KMS-11 (cell line): ENCODE measurements at regions not wholly inside any gene's neighbourhood (a gene's known extent, or its start where the extent isn't known, plus 50 kb on each side); places are given as distances from the start of the nearest gene placed in this dataset.

Experiments used
- H2AFZ ChIP-seq: fragments of 200-600 bp; sonication (generic); 2 replicates; pipeline ENCODE4 v1.6.1; 2016; ENCODE audit warnings: antibody characterized with exemption, mixed run types, low read depth
- H3K27ac ChIP-seq: fragments of 200-600 bp; sonication (generic); 2 replicates; pipeline ENCODE4 v1.6.1; 2016; ENCODE audit warnings: mild to moderate bottlenecking, mixed run types
- H3K27me3 ChIP-seq: fragments of 200-600 bp; sonication (generic); 2 replicates; pipeline ENCODE4 v1.6.1; 2017; ENCODE audit warnings: mild to moderate bottlenecking, low read depth, mixed run types, moderate library complexity; ENCODE audit not compliant: insufficient read depth
- H3K36me3 ChIP-seq: fragments of 200-600 bp; sonication (generic); 2 replicates; pipeline ENCODE4 v1.6.1; 2017; ENCODE audit warnings: mild to moderate bottlenecking, mixed run types; ENCODE audit not compliant: insufficient read depth
- H3K4me1 ChIP-seq: fragments of 200-600 bp; sonication (generic); 2 replicates; pipeline ENCODE4 v1.6.1; 2016; ENCODE audit warnings: mild to moderate bottlenecking, low read depth, mixed run types; ENCODE audit not compliant: poor library complexity, severe bottlenecking
- H3K4me2 ChIP-seq: fragments of 200-600 bp; sonication (generic); 2 replicates; pipeline ENCODE4 v1.7.0; 2016; ENCODE audit warnings: mild to moderate bottlenecking, mixed run types
- H3K4me3 ChIP-seq: fragments of 200-600 bp; sonication (generic); IDR thresholded peaks from 2 replicates; pipeline ENCODE4 v1.6.1; 2017; ENCODE audit warnings: low read depth, low read length, mixed read lengths; ENCODE audit not compliant: insufficient read depth
- H3K79me2 ChIP-seq: fragments of 200-600 bp; sonication (generic); 2 replicates; pipeline ENCODE4 v1.6.1; 2016; ENCODE audit warnings: low read depth, mixed run types; ENCODE audit not compliant: insufficient read depth
- H3K9ac ChIP-seq: fragments of 200-600 bp; sonication (generic); 2 replicates; pipeline ENCODE4 v1.6.1; 2016; ENCODE audit warnings: mild to moderate bottlenecking, mixed run types
- H4K20me1 ChIP-seq: fragments of 200-600 bp; sonication (generic); 2 replicates; pipeline ENCODE4 v1.6.1; 2016; ENCODE audit warnings: mild to moderate bottlenecking, mixed run types; ENCODE audit not compliant: insufficient read depth
- CTCF ChIP-seq: fragments of 200-600 bp; sonication (generic); conservative IDR thresholded peaks from 2 replicates; pipeline ENCODE4 v1.6.1; 2017; ENCODE audit warnings: low read depth, mild to moderate bottlenecking, antibody characterized with exemption, low read length, moderate library complexity, mixed read lengths

GRCh38 chr2:145935016-145935415 is 1415.1 kb upstream of the ZEB2 start:
- no peak overlapping the region for H3K4me3 ChIP-seq
- H3K36me3 ChIP-seq = no peaks in the 10 kb centered on the region
- no peak overlapping the region for H2AFZ ChIP-seq
- no peaks in the 10 kb centered on the region for H4K20me1 ChIP-seq
- no peak overlapping the region for H3K27ac ChIP-seq
- no peak for TF ChIP-seq CTCF
- no peak overlapping the region for H3K9ac ChIP-seq
- H3K79me2 ChIP-seq = no peaks in the 10 kb centered on the region
- no peaks in the 10 kb centered on the region for H3K27me3 ChIP-seq
- no peak overlapping the region for H3K4me2 ChIP-seq
- no peaks in the 10 kb centered on the region for H3K4me1 ChIP-seq

- Histone ChIP-seq H3K4me3 (no peak overlapping the region), H4K20me1 (no peaks in the 10 kb centered on the region), H3K4me1 (no peaks in the 10 kb centered on the region), H2AFZ (no peak overlapping the region), H3K36me3 (no peaks in the 10 kb centered on the region), H3K9ac (no peak overlapping the region), H3K79me2 (no peaks in the 10 kb centered on the region), H3K27me3 (no peaks in the 10 kb centered on the region), H3K4me2 (no peak overlapping the region), H3K27ac (no peak overlapping the region)
- TF ChIP-seq CTCF = no peak
These were observed 1412.0 kb upstream of the ZEB2 start for GRCh38 chr2:145931781-145932395.

- H3K36me3 ChIP-seq = no peaks in the 10 kb centered on the region
- no peaks in the 10 kb centered on the region for H3K79me2 ChIP-seq
- H3K27me3 ChIP-seq = no peaks in the 10 kb centered on the region
- H4K20me1 ChIP-seq = no peaks in the 10 kb centered on the region
- H3K4me1 ChIP-seq = no peaks in the 10 kb centered on the region
- H3K27ac ChIP-seq = no peak overlapping the region
- no peak overlapping the region for H3K9ac ChIP-seq
- TF ChIP-seq CTCF = no peak
- no peak overlapping the region for H3K4me2 ChIP-seq
- H3K4me3 ChIP-seq = no peak overlapping the region
- no peak overlapping the region for H2AFZ ChIP-seq
These were observed 1410.4 kb upstream of the ZEB2 start for GRCh38 chr2:145930318-145930717.

GRCh38 chr2:145927131-145927950 is 1407.4 kb upstream of the ZEB2 start:
- Histone ChIP-seq H3K79me2 (no peaks in the 10 kb centered on the region), H3K36me3 (no peaks in the 10 kb centered on the region), H3K4me2 (no peak overlapping the region), H4K20me1 (no peaks in the 10 kb centered on the region), H3K4me1 (no peaks in the 10 kb centered on the region), H2AFZ (no peak overlapping the region), H3K4me3 (no peak overlapping the region), H3K9ac (no peak overlapping the region), H3K27ac (no peak overlapping the region), H3K27me3 (no peaks in the 10 kb centered on the region)
- no peak for TF ChIP-seq CTCF
